ENCODE measurements at regions not wholly inside any gene's neighbourhood (a gene's known extent, or its start where the extent isn't known, plus 50 kb on each side); places are given as distances from the start of the nearest gene placed in this dataset.

- no peaks in the 10 kb centered on the region for H4K20me1 ChIP-seq (ENCODE audit: control insufficient read depth, extremely low read depth, insufficient read depth, low read length)
- H3K27me3 ChIP-seq (ENCODE audit: control insufficient read depth, extremely low read depth, insufficient read depth, low read length), result no peaks in the 10 kb centered on the region
- H3K4me3 ChIP-seq (ENCODE audit: control insufficient read depth in 2 of 3, extremely low read depth in 1 of 3, insufficient read depth in 2 of 3, low read depth in 1 of 3, low read length in 3 of 3), result no peak overlapping the region
- H3K4me1 ChIP-seq (ENCODE audit: control insufficient read depth, extremely low read depth, insufficient read depth, low read length), result no peaks in the 10 kb centered on the region
- H3K4me2 ChIP-seq (ENCODE audit: control insufficient read depth, extremely low read depth, insufficient read depth, low read depth, low read length), result no peak overlapping the region
- FAIRE-seq (no peak), DNase-seq (ENCODE audit: low read depth, low spot score) (no peak)
- dilution Hi-C loops (cut with MboI; ENCODE audit: extremely low pct_ligation_motif_present, low sequenced_read_pairs), result no loop called here
- H3K27ac ChIP-seq (ENCODE audit: control insufficient read depth, insufficient read depth, low read length), result no peak overlapping the region
- H3K9me1 ChIP-seq (ENCODE audit: control insufficient read depth, extremely low read depth, insufficient read depth, low read length), result no peaks in the 10 kb centered on the region
- H3K36me3 ChIP-seq (ENCODE audit: control insufficient read depth in 2 of 2, extremely low read depth in 1 of 2, insufficient read depth in 2 of 2, low read length in 2 of 2), result no peaks in the 10 kb centered on the region
- H3K79me2 ChIP-seq (ENCODE audit: control insufficient read depth, insufficient read depth, low read length), result no peaks in the 10 kb centered on the region
- no peak overlapping the region for H3K9ac ChIP-seq (ENCODE audit: control insufficient read depth, extremely low read depth, insufficient read depth, low read length)
- no peak overlapping the region for H2AFZ ChIP-seq (ENCODE audit: control insufficient read depth, low read length)
- no peaks in the 10 kb centered on the region for H3K9me3 ChIP-seq (ENCODE audit: control insufficient read depth, low read depth, low read length)
- no peak for TF ChIP-seq CTCF (optimal IDR thresholded peaks at IDR 0.05 in 1 of 3, IDR thresholded peaks at IDR 0.05 in 1 of 3, conservative IDR thresholded peaks at IDR 0.05 in 1 of 3; ENCODE audit: extremely low read depth in 1 of 3, insufficient read depth in 2 of 3, low read length in 3 of 3)
- no peak for TF ChIP-seq EZH2 (IDR thresholded peaks at IDR 0.05; ENCODE audit: low read length)
These were observed 265.2 kb upstream of the RASA1 start for GRCh38 chr5:87002485-87002884.

- no peak for DNase-seq (ENCODE audit: low read depth, low spot score)
- dilution Hi-C loops (cut with MboI; ENCODE audit: extremely low pct_ligation_motif_present, low sequenced_read_pairs), result no loop called here
These were observed 263.6 kb upstream of the RASA1 start for GRCh38 chr5:87004101-87004500.

More at GRCh38 chr5:87004101-87004500, 263.6 kb upstream of the RASA1 start:
- Histone ChIP-seq H3K27me3 (ENCODE audit: control insufficient read depth, extremely low read depth, insufficient read depth, low read length) (no peaks in the 10 kb centered on the region), H3K4me3 (ENCODE audit: control insufficient read depth in 2 of 3, extremely low read depth in 1 of 3, insufficient read depth in 2 of 3, low read depth in 1 of 3, low read length in 3 of 3) (no peak overlapping the region), H2AFZ (ENCODE audit: control insufficient read depth, low read length) (no peak overlapping the region), H3K27ac (ENCODE audit: control insufficient read depth, insufficient read depth, low read length) (no peak overlapping the region), H3K4me1 (ENCODE audit: control insufficient read depth, extremely low read depth, insufficient read depth, low read length) (no peaks in the 10 kb centered on the region), H3K9me3 (ENCODE audit: control insufficient read depth, low read depth, low read length) (no peaks in the 10 kb centered on the region), H3K9me1 (ENCODE audit: control insufficient read depth, extremely low read depth, insufficient read depth, low read length) (no peaks in the 10 kb centered on the region), H3K9ac (ENCODE audit: control insufficient read depth, extremely low read depth, insufficient read depth, low read length) (no peak overlapping the region), H3K79me2 (ENCODE audit: control insufficient read depth, insufficient read depth, low read length) (no peaks in the 10 kb centered on the region), H3K36me3 (ENCODE audit: control insufficient read depth in 2 of 2, extremely low read depth in 1 of 2, insufficient read depth in 2 of 2, low read length in 2 of 2) (no peaks in the 10 kb centered on the region), H4K20me1 (ENCODE audit: control insufficient read depth, extremely low read depth, insufficient read depth, low read length) (no peaks in the 10 kb centered on the region), H3K4me2 (ENCODE audit: control insufficient read depth, extremely low read depth, insufficient read depth, low read depth, low read length) (no peak overlapping the region)
- FAIRE-seq, result no peak
- TF ChIP-seq CTCF (optimal IDR thresholded peaks at IDR 0.05 in 1 of 3, IDR thresholded peaks at IDR 0.05 in 1 of 3, conservative IDR thresholded peaks at IDR 0.05 in 1 of 3; ENCODE audit: extremely low read depth in 1 of 3, insufficient read depth in 2 of 3, low read length in 3 of 3) (no peak), EZH2 (IDR thresholded peaks at IDR 0.05; ENCODE audit: low read length) (no peak)
